NCI-H226 (cell line): ENCODE measurements at regions not wholly inside any gene's neighbourhood (a gene's known extent, or its start where the extent isn't known, plus 50 kb on each side); places are given as distances from the start of the nearest gene placed in this dataset.

Experiments used
- DNase-seq: peaks from one replicate; pipeline ENCODE4 v3.0.0-alpha.2; 2015

DNA sequence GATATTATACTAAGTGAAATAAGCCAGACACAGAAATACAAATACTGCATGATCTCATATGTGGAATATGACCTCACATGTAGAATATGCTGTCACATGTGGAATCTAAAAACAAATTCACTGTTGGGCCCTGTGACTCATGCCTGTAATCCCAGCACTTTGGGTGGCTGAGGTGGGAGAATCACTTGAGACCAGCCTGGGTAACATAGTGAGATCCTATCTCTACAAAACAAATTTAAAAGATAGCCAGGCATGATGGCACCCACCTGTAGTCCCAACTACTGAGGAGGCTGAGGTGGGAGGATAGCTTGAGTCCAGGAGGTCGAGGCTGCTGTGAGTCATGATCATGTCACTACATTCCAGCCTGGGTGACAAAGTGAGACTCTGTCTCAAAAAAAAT is 160.3 kb downstream of the PTEN start:
- no peak for DNase-seq

DNA sequence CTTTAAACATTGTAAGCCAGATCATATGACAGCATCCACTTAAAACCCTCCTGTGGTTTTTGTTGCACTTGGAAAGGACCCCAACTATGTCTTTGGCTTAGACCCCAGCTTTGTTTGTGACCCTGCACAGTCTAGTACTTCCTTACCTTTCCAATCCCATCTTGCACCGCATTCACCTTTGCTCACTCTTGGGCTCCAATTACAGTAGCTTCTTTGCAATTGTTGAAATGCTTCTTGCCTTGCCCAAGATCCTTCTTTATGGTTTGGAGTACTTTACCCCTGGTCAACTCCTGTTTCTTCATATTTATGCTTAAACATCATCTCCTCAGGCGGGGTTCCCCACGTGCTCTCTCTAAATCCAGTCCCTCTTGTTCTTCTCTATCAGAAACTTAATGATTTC is 162.6 kb downstream of the PTEN start:
- no peak for DNase-seq

DNA sequence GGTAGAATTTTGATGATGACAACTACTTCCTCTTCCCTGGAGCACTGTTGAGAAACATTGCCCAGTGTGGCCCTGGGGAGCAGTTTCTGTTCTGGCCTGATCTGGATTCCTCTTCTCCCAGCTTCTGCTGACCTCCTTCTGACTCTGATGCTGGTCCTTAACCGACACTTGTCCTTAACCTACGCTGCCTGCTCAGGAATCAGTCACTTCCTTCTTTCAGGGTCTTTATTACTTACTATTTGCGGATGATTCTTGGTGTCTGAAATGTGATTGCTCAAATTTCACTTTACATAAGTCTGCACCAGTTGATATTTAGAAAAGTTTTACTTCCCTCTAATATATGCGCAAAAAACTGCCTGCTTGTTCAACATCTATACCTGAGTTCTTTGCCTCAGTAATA is 164.1 kb downstream of the PTEN start:
- DNase-seq: no peak

GRCh38 chr10:88028072-88028471 is 164.6 kb downstream of the PTEN start:
- DNase-seq: no peak

- DNase-seq: no peak
These were observed 165.2 kb downstream of the PTEN start for GRCh38 chr10:88028654-88029053.

GRCh38 chr10:88032566-88032965 is 169.1 kb downstream of the PTEN start:
- DNase-seq: peak; percentile 33

- no peak for DNase-seq
These were observed 170.0 kb downstream of the PTEN start for GRCh38 chr10:88033385-88033784.

DNA sequence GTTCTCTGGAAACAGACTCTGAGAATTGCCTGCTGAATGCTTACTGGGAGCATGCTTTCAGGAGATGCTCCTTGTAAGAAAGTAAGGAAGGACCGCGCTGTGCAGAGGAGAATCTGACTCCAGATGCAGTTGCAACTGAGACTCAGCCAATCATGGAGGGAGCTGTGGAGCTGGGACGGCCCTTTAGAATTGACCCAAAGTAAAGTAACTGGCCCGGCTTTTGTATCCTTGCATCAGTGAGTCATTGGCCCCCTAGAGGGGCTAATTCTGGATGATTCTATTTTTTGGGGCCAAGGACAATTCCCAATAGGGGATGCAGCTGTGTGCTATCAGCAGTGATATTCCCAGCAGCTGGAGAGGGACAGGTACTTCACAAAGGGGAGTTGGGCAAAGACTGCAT is 170.4 kb downstream of the PTEN start:
- DNase-seq: no peak

DNA sequence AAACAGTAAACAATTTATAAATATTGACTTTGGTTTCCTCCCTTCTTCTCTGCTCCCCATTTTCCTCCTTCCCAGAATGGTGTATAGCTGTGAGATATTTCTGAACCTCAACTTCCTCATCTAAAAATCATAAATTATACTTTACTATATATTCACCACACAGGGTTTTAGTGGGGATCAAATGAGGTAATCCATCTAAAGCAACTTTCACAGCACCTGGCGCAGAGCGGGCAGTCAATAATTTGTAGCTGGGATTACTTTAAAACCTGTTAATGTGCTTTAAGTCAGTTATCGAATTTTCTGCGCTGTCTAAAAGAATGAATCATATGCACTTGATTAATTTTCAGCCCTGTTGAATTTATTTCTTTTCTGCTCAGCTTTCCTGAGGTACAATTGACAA is 172.7 kb downstream of the PTEN start:
- no peak for DNase-seq

GRCh38 chr10:88037623-88038022 is 174.2 kb downstream of the PTEN start:
- no peak for DNase-seq

- DNase-seq: no peak
These were observed 174.8 kb downstream of the PTEN start for GRCh38 chr10:88038268-88038667.

DNA sequence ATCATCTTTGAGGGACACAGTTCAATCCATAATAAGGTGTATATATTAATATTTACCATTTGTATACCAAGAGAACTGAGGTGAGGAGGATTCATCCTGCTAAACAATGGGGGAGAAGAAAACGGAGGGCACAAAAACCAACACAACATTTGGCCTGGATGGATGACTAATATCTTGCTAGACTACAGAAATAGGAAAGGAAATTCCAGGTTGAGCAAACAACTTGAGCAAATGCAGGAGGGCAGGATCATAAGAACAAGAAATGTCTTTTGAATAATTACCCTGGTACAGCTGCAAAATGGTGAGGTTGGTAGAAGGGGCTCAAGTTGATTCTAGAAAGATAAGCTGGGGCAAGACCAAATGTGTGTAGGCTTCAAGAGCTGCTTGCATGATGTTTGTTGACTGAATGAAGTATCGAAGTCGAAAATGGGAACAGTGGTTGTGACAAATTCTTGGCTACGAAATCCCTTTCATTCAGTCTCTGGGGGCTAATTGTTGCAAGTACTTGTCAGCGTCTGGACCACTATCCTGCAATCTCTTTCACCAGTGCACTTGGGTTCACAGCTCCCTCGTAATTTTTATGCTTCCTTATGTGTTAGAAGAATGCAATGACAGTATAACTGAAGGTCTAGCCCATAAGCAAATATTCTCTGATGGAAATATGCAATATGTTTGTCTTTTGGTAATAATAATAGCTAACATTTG is 176.2 kb downstream of the PTEN start:
- DNase-seq: peak; percentile 12

DNA sequence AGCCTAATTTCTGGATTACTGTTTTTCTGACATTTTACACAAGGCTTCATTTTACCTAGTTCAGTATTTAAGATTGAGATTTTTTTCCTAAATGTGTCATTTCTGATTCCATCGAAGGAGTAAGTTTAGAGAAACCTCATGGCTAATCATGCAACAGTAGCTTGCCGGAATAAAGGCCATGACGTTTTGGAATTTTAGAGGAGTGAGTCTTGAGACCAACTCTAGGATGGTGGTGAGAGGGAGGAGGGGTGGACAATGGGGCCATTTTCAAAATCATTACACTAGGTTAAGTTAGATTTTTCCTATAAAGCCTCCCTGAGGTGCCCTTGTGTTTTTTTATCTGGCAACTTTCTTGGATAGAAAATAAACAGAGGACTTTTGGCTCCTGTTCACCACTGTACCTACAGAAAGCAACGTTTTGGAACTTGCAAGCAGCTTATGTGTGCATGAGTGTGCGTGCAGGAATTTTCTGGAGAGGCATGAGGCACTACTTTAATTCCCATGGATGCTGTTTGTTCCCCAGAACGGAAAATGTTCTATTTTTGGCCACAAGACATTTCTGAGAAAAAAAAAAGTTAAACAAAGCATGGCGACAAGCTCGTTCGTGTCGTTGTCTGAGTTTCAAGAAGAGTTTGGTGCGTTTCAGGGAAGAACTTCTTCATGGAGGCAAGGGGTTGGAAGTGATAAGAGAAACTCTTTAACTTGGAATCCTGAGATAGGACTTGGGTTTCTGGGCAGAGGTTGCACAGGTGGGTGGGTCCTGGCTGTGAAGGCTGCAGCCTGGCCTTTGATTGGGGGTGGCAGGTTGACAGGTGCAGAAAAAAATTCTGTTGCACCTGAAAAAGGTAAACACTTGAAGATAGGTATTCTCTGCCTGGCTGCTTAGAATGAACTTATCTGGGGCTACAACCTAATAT is 178.1 kb downstream of the PTEN start:
- DNase-seq: no peak

- no peak for DNase-seq
These were observed 179.0 kb downstream of the PTEN start for GRCh38 chr10:88042160-88043100.

DNA sequence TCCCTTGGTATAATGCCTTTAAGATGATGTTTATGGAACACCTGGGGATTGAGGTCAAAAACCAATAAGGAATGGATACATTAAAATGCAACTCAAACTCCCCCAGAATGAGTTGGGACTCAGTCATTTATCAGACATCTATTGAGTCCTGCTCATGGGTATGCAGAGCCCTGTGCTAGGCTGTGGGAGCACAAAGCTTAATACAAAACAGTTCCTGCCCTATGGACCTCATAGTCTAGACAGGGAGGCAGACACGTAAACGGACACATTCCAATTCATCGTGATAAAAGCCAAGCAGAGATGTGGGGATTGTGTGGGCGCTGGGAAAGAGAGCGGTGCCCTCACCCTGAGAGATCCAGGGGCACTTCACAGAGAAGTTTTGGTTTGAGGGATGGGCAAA is 181.7 kb downstream of the PTEN start:
- no peak for DNase-seq

- no peak for DNase-seq
These were observed 182.4 kb downstream of the PTEN start for GRCh38 chr10:88045656-88046415.

GRCh38 chr10:88047579-88047978 is 184.2 kb downstream of the PTEN start:
- no peak for DNase-seq

GRCh38 chr10:88048312-88048711 is 184.9 kb downstream of the PTEN start:
- DNase-seq: no peak

DNA sequence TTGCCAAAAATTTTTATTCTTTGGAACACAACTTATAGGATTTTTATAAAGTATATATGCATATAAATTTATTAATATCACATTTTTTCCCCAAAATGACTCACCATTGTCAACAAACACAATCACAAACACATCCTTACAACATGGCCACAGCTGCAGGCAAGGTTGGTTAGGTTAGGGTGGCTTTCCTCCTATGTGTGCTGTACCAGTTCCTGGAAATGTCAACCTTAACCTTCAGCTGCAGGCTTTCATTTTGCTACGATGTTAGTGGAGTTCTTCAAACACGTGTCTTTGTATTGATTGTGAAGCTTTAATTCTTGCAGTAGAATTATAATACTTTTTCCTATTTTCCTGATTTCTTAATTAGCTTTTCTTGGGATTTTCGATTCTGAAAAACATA is 185.8 kb downstream of the PTEN start:
- DNase-seq: no peak

GRCh38 chr10:88057720-88058119 is 194.3 kb downstream of the PTEN start:
- no peak for DNase-seq

DNA sequence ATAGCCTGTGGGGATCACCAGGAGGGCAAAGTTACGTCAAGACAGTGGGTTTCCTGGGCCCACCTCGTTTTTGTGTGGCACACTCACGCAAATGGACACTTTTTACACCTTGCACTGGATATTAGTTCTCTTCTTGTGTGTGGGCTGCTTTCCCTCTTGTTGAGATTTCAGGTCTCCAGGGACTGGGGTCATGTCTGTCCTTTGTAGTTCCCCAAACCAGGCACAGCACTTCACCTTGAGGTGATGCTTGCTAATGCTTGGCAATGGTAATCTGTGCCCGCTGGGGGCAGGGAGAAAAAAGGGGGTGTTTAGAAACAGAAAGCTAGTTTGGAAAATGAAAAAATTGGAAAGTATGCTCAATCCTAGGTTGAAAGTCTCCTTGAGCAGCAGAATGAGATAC is 195.3 kb downstream of the PTEN start:
- no peak for DNase-seq

- no peak for DNase-seq
These were observed 195.8 kb downstream of the PTEN start for GRCh38 chr10:88059190-88059589.
